ENCODE measurements at regions not wholly inside any gene's neighbourhood (a gene's known extent, or its start where the extent isn't known, plus 50 kb on each side); places are given as distances from the start of the nearest gene placed in this dataset.
A peak's percentile ranks its signal among the peaks of the same experiment; 100 is the strongest.

DNA sequence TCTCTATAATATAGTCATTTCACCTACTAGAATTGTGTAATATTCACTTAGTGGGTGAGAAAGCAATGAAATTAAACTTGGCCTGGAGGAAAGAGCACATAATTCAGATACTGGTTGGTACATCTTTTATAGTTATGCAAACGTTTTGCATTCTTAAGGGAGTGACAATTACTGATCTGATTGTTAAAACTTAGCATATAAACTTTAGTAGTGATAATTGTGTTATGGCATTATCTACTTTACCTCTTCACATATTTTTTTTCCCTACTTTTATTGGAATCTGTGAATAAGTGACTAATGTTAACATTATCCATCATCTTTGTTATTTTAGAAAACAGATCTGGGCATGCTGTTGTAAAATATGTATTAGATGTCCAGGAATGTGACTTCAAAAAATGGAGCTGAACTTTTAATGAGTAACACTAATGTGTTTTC, 217.4 kb upstream of the GIMD1 start:
- Histone ChIP-seq H3K4me3 (ENCODE audit: low read depth, low read length) (no peak overlapping the region), H3K27ac (ENCODE audit: extremely low read depth, low read depth, low read length) (no peak overlapping the region), H3K36me3 (ENCODE audit: control insufficient read depth in 2 of 2, insufficient read depth in 1 of 2, low read length in 2 of 2) (no peaks in the 10 kb centered on the region), H3K4me1 (ENCODE audit: control insufficient read depth, insufficient read depth, low read length) (no peaks in the 10 kb centered on the region), H3K9me3 (ENCODE audit: control insufficient read depth, insufficient read depth, low read depth, low read length) (no peaks in the 10 kb centered on the region)
- no peak for TF ChIP-seq ZNF555 (tag by site-specific recombination; conservative IDR thresholded peaks at IDR 0.05)
- TF ChIP-seq, protein P1, sequence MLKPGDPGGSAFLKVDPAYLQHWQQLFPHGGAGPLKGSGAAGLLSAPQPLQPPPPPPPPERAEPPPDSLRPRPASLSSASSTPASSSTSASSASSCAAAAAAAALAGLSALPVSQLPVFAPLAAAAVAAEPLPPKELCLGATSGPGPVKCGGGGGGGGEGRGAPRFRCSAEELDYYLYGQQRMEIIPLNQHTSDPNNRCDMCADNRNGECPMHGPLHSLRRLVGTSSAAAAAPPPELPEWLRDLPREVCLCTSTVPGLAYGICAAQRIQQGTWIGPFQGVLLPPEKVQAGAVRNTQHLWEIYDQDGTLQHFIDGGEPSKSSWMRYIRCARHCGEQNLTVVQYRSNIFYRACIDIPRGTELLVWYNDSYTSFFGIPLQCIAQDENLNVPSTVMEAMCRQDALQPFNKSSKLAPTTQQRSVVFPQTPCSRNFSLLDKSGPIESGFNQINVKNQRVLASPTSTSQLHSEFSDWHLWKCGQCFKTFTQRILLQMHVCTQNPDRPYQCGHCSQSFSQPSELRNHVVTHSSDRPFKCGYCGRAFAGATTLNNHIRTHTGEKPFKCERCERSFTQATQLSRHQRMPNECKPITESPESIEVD (tag by site-specific recombination; IDR thresholded peaks at IDR 0.05): 0 out of 2 replicates have a peak, but pooled peaks have one; percentile 15
- CTCF ChIA-PET: no interaction called here
- POLR2A ChIA-PET: no interaction called here

DNA sequence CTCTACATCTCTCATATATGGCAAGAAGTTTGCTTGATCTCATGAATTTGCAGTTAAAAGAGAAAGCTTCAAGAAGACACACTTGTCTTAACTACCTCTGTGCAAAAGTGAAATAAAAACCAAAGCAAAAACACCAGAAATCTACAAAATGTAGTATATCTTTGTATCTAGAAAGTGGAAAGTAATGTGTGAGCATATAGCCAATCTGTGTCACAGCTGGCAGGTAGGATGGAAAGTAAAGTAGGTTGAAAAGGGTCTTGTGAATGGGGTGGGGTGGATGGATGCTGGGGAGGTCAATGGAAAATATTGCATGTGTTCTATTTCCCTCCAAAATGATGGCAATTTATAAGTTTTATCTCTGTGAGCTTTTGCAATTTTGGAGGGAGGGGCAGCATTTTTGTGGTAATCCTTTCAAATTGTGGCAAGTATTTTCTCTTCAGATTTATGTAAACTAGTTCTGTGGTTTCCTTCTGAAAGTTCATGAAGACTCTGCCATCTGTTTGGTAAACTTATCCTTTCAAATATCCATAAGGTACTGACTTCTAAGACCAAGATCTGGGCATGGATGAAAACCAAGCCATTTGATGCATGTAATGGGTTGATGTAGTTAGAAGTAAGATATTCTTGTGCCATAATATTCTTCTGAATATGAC, 215.9 kb upstream of the GIMD1 start:
- CTCF ChIA-PET: no interaction called here
- H3K4me3 ChIP-seq (ENCODE audit: low read depth, low read length): no peak overlapping the region
- no peak for TF ChIP-seq ZNF624 (tag by site-specific recombination; IDR thresholded peaks at IDR 0.05)
- no peak for TF ChIP-seq SP2 (tag by site-specific recombination; IDR thresholded peaks at IDR 0.05)
- no peak for TF ChIP-seq SP3 (tag by site-specific recombination; IDR thresholded peaks at IDR 0.05)
- TF ChIP-seq ZNF830 (tag by site-specific recombination; IDR thresholded peaks at IDR 0.05; ENCODE audit: low read depth): no peak
- no peak for TF ChIP-seq ZNF792 (tag by site-specific recombination; IDR thresholded peaks at IDR 0.05)
- TF ChIP-seq ZSCAN30 (tag by site-specific recombination; IDR thresholded peaks at IDR 0.05): no peak
- TF ChIP-seq, protein P2, sequence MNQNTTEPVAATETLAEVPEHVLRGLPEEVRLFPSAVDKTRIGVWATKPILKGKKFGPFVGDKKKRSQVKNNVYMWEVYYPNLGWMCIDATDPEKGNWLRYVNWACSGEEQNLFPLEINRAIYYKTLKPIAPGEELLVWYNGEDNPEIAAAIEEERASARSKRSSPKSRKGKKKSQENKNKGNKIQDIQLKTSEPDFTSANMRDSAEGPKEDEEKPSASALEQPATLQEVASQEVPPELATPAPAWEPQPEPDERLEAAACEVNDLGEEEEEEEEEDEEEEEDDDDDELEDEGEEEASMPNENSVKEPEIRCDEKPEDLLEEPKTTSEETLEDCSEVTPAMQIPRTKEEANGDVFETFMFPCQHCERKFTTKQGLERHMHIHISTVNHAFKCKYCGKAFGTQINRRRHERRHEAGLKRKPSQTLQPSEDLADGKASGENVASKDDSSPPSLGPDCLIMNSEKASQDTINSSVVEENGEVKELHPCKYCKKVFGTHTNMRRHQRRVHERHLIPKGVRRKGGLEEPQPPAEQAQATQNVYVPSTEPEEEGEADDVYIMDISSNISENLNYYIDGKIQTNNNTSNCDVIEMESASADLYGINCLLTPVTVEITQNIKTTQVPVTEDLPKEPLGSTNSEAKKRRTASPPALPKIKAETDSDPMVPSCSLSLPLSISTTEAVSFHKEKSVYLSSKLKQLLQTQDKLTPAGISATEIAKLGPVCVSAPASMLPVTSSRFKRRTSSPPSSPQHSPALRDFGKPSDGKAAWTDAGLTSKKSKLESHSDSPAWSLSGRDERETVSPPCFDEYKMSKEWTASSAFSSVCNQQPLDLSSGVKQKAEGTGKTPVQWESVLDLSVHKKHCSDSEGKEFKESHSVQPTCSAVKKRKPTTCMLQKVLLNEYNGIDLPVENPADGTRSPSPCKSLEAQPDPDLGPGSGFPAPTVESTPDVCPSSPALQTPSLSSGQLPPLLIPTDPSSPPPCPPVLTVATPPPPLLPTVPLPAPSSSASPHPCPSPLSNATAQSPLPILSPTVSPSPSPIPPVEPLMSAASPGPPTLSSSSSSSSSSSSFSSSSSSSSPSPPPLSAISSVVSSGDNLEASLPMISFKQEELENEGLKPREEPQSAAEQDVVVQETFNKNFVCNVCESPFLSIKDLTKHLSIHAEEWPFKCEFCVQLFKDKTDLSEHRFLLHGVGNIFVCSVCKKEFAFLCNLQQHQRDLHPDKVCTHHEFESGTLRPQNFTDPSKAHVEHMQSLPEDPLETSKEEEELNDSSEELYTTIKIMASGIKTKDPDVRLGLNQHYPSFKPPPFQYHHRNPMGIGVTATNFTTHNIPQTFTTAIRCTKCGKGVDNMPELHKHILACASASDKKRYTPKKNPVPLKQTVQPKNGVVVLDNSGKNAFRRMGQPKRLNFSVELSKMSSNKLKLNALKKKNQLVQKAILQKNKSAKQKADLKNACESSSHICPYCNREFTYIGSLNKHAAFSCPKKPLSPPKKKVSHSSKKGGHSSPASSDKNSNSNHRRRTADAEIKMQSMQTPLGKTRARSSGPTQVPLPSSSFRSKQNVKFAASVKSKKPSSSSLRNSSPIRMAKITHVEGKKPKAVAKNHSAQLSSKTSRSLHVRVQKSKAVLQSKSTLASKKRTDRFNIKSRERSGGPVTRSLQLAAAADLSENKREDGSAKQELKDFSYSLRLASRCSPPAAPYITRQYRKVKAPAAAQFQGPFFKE (tag by site-specific recombination; IDR thresholded peaks at IDR 0.05; ENCODE audit: borderline replicate concordance): no peak
- no peak for TF ChIP-seq ZNF558 (tag by site-specific recombination; IDR thresholded peaks at IDR 0.05)
- no peak for TF ChIP-seq ZBTB8A (tag by site-specific recombination; IDR thresholded peaks at IDR 0.05)
- no peak for TF ChIP-seq ZNF621 (tag by site-specific recombination; IDR thresholded peaks at IDR 0.05)
- TF ChIP-seq ZBTB1 (tag by site-specific recombination; IDR thresholded peaks at IDR 0.05): no peak
- TF ChIP-seq FEZF1 (tag by site-specific recombination; IDR thresholded peaks at IDR 0.05): no peak
- TF ChIP-seq ZNF629 (tag by site-specific recombination; IDR thresholded peaks at IDR 0.05): no peak
- TF ChIP-seq, protein P3, sequence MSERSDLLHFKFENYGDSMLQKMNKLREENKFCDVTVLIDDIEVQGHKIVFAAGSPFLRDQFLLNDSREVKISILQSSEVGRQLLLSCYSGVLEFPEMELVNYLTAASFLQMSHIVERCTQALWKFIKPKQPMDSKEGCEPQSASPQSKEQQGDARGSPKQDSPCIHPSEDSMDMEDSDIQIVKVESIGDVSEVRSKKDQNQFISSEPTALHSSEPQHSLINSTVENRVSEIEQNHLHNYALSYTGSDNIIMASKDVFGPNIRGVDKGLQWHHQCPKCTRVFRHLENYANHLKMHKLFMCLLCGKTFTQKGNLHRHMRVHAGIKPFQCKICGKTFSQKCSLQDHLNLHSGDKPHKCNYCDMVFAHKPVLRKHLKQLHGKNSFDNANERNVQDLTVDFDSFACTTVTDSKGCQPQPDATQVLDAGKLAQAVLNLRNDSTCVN (tag by site-specific recombination; optimal IDR thresholded peaks at IDR 0.05): no peak
- H3K4me1 ChIP-seq (ENCODE audit: control insufficient read depth, insufficient read depth, low read length): no peaks in the 10 kb centered on the region
- no peak overlapping the region for H3K27ac ChIP-seq (ENCODE audit: extremely low read depth, low read depth, low read length)
- H3K9me3 ChIP-seq (ENCODE audit: control insufficient read depth, insufficient read depth, low read depth, low read length): no peaks in the 10 kb centered on the region
- POLR2A ChIA-PET: no interaction called here
- no peaks in the 10 kb centered on the region for H3K36me3 ChIP-seq (ENCODE audit: control insufficient read depth in 2 of 2, insufficient read depth in 1 of 2, low read length in 2 of 2)
